IPS DF 4.7 (cell line): ENCODE measurements at regions not wholly inside any gene's neighbourhood (a gene's known extent, or its start where the extent isn't known, plus 50 kb on each side); places are given as distances from the start of the nearest gene placed in this dataset.
"Not testable (repeated sequence)": the region's sequence is repeated elsewhere in the genome, so short reads cannot be mapped to it uniquely, and the experiment has no call there.

ENCODE experiments used
- DNase-seq: peaks from one replicate; pipeline ENCODE4 v3.0.0-alpha.2; 2013; ENCODE audit warnings: low spot score; ENCODE audit errors: extremely low read depth

- DNase-seq = no peak
These were observed 348.0 kb downstream of the SOX9 start for GRCh38 chr17:72468841-72469240.

- DNase-seq = no peak
These were observed 349.4 kb downstream of the SOX9 start for GRCh38 chr17:72470121-72470705.

- no peak for DNase-seq
These were observed 349.9 kb downstream of the SOX9 start for GRCh38 chr17:72470734-72471133.

- DNase-seq = no peak
These were observed 350.5 kb downstream of the SOX9 start for GRCh38 chr17:72471296-72471695.

- no peak for DNase-seq
These were observed 351.3 kb downstream of the SOX9 start for GRCh38 chr17:72472106-72472505.

- not testable (repeated sequence) for DNase-seq
These were observed 352.1 kb downstream of the SOX9 start for GRCh38 chr17:72472853-72473390.

GRCh38 chr17:72474243-72474642 lies 353.4 kb downstream of the SOX9 start:
- DNase-seq = no peak

- no peak for DNase-seq
These were observed 354.1 kb downstream of the SOX9 start for GRCh38 chr17:72474719-72475477.

GRCh38 chr17:72476134-72476533 lies 355.3 kb downstream of the SOX9 start:
- no peak for DNase-seq

GRCh38 chr17:72476575-72476986 lies 355.8 kb downstream of the SOX9 start:
- DNase-seq = peak; percentile 64

GRCh38 chr17:72477491-72477890 lies 356.7 kb downstream of the SOX9 start:
- no peak for DNase-seq

GRCh38 chr17:72479113-72479512 lies 358.3 kb downstream of the SOX9 start:
- no peak for DNase-seq

GRCh38 chr17:72481572-72481971 lies 360.8 kb downstream of the SOX9 start:
- DNase-seq = no peak

- DNase-seq = no peak
These were observed 364.8 kb downstream of the SOX9 start for GRCh38 chr17:72485596-72485995.

- DNase-seq = no peak
These were observed 366.0 kb downstream of the SOX9 start for GRCh38 chr17:72486806-72487205.

- no peak for DNase-seq
These were observed 367.1 kb downstream of the SOX9 start for GRCh38 chr17:72487731-72488494.

- DNase-seq = no peak
These were observed 367.9 kb downstream of the SOX9 start for GRCh38 chr17:72488555-72489271.

GRCh38 chr17:72489272-72489641 lies 368.4 kb downstream of the SOX9 start:
- DNase-seq = no peak

- DNase-seq = no peak
These were observed 370.3 kb downstream of the SOX9 start for GRCh38 chr17:72491102-72491501.

GRCh38 chr17:72492494-72492893 lies 371.7 kb downstream of the SOX9 start:
- DNase-seq = no peak

GRCh38 chr17:72492941-72493340 lies 372.1 kb downstream of the SOX9 start:
- DNase-seq = no peak

- no peak for DNase-seq
These were observed 373.7 kb downstream of the SOX9 start for GRCh38 chr17:72494566-72494965.
